ENCODE measurements at regions not wholly inside any gene's neighbourhood (a gene's known extent, or its start where the extent isn't known, plus 50 kb on each side); places are given as distances from the start of the nearest gene placed in this dataset.

- TF ChIP-seq CTCF (IDR thresholded peaks at IDR 0.05), result no peak
- no peak for TF ChIP-seq POLR2A (IDR thresholded peaks at IDR 0.05)
Observed at GRCh38 chr4:18536428-18536827, 514.9 kb upstream of the LCORL start.

All from heart left ventricle (tissue), 13 donors.